ENCODE measurements at regions not wholly inside any gene's neighbourhood (a gene's known extent, or its start where the extent isn't known, plus 50 kb on each side); places are given as distances from the start of the nearest gene placed in this dataset.

DNA sequence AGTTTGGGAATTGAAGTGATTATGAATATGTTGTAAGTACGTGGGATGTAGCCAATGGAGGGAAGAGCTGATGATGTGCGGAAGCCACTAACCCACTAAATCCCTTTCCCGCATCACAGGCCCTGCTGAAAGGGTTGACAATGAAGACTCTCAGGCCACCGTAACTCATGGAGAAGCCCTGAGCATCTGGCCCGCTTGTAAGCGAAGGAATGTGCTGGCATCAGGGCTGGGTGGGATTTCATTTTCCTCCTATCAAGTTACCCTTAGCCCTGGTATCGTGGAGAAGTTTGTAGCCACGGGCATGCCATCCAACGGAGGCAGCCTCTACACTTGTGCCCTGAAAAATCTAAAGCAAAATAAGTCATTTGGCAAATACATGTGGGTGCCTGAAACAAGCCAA, 355.0 kb downstream of the CDH26 start:
- CTCF ChIA-PET (ENCODE audit: partially characterized antibody), result no interaction called here
- no peak for FAIRE-seq
- no peak overlapping the region for H3K4me2 ChIP-seq (ENCODE audit: insufficient read depth in 1 of 2, low read depth in 2 of 2, low read length in 2 of 2)
- TF ChIP-seq, protein P1, sequence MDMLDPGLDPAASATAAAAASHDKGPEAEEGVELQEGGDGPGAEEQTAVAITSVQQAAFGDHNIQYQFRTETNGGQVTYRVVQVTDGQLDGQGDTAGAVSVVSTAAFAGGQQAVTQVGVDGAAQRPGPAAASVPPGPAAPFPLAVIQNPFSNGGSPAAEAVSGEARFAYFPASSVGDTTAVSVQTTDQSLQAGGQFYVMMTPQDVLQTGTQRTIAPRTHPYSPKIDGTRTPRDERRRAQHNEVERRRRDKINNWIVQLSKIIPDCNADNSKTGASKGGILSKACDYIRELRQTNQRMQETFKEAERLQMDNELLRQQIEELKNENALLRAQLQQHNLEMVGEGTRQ (IDR thresholded peaks at IDR 0.05; ENCODE audit: low read length), result no peak
- TF ChIP-seq CBX8 (IDR thresholded peaks at IDR 0.05; ENCODE audit: borderline replicate concordance, low read depth, low read length), result no peak
- TF ChIP-seq RBBP5 (IDR thresholded peaks at IDR 0.05; ENCODE audit: borderline replicate concordance, low read depth, low read length), result no peak
- TF ChIP-seq POLR2AphosphoS5 (IDR thresholded peaks at IDR 0.05; ENCODE audit: low read depth, low read length), result no peak
- no peak for TF ChIP-seq KDM5A (IDR thresholded peaks at IDR 0.05; ENCODE audit: low read length)
- no peak for TF ChIP-seq RFX5 (IDR thresholded peaks at IDR 0.05; ENCODE audit: borderline replicate concordance, low read depth, low read length)
- no peak for TF ChIP-seq SIN3A (conservative IDR thresholded peaks at IDR 0.05 in 1 of 2, IDR thresholded peaks at IDR 0.05 in 1 of 2; ENCODE audit: low read depth in 1 of 2, low read length in 2 of 2)
- no peak for TF ChIP-seq SP4 (IDR thresholded peaks at IDR 0.05; ENCODE audit: low read length)
- no peak for TF ChIP-seq CTBP2 (IDR thresholded peaks at IDR 0.05; ENCODE audit: borderline replicate concordance, insufficient read depth, insufficient read length, low read length)
- TF ChIP-seq, protein P2, sequence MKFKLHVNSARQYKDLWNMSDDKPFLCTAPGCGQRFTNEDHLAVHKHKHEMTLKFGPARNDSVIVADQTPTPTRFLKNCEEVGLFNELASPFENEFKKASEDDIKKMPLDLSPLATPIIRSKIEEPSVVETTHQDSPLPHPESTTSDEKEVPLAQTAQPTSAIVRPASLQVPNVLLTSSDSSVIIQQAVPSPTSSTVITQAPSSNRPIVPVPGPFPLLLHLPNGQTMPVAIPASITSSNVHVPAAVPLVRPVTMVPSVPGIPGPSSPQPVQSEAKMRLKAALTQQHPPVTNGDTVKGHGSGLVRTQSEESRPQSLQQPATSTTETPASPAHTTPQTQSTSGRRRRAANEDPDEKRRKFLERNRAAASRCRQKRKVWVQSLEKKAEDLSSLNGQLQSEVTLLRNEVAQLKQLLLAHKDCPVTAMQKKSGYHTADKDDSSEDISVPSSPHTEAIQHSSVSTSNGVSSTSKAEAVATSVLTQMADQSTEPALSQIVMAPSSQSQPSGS (IDR thresholded peaks at IDR 0.05; ENCODE audit: low read length), result no peak
- TF ChIP-seq ASH2L (IDR thresholded peaks at IDR 0.05; ENCODE audit: low read length), result no peak
- TF ChIP-seq JUND (IDR thresholded peaks at IDR 0.05; ENCODE audit: low read length), result no peak

More for the DNA sequence above, 355.0 kb downstream of the CDH26 start:
- no peak overlapping the region for H4K91ac ChIP-seq (replicated peaks; ENCODE audit: insufficient read length, low read length)
- peaks cover 7% of the 10 kb centered on the region; the same call in 1 of the 2 replicates for H3K23me2 ChIP-seq (ENCODE audit: low read depth, low read length)
- H3K36me3 ChIP-seq (ENCODE audit: control insufficient read depth in 2 of 4, insufficient read depth in 4 of 4, low read length in 3 of 4), result no peaks in the 10 kb centered on the region
- H3K79me2 ChIP-seq (ENCODE audit: control insufficient read depth in 1 of 2, insufficient read depth in 2 of 2, low read length in 2 of 2), result no peaks in the 10 kb centered on the region
- no peak overlapping the region for H3K9ac ChIP-seq (replicated peaks in 1 of 4; ENCODE audit: extremely low read depth in 1 of 4, low read depth in 3 of 4, low read length in 3 of 4)
- peaks cover 13 to 49% of the 10 kb centered on the region in 2 experiments; a peak in 3 of 4 replicates for H3K9me3 ChIP-seq (ENCODE audit: insufficient read depth in 2 of 2, low read depth in 1 of 2, low read length in 1 of 2)
- H3K27ac ChIP-seq (ENCODE audit: low read depth, low read length), result no peak overlapping the region
- H2AK5ac ChIP-seq (ENCODE audit: low read depth, low read length), result no peak overlapping the region
- POLR2A ChIA-PET (ENCODE audit: partially characterized antibody), result no interaction called here
- H3K79me1 ChIP-seq (ENCODE audit: low read depth, low read length), result no peaks in the 10 kb centered on the region
- H3K4me1 ChIP-seq (replicated peaks in 1 of 4; ENCODE audit: control insufficient read depth in 3 of 4, insufficient read depth in 4 of 4, low read length in 3 of 4), result no peaks in the 10 kb centered on the region
- DNase-seq (ENCODE audit: low read depth in 1 of 2, low spot score in 2 of 2), result no peak
- WGBS, 2 experiments (ENCODE audit: extremely low coverage in 1 of 2, insufficient coverage in 1 of 2, insufficient read length in 1 of 2, insufficient replicate concordance in 2 of 2, low coverage in 1 of 2, low lambda C conversion rate in 2 of 2, missing lambda C conversion rate in 1 of 2), result 72 to 100% methylated on average over 1 to 9 of the region's 9 CpGs
- H4K8ac ChIP-seq (ENCODE audit: extremely low read depth, insufficient read depth, low read length), result no peak overlapping the region
- no peak overlapping the region for H3K56ac ChIP-seq (replicated peaks; ENCODE audit: insufficient read length, low read depth, low read length)
- no peak overlapping the region for H2BK120ac ChIP-seq (replicated peaks; ENCODE audit: low read depth, low read length)
- H3K4ac ChIP-seq (replicated peaks; ENCODE audit: insufficient read length, low read depth, low read length), result no peak overlapping the region
- H3K18ac ChIP-seq (ENCODE audit: extremely low read depth, low read length), result no peak overlapping the region
- no peaks in the 10 kb centered on the region for H4K20me1 ChIP-seq (replicated peaks in 1 of 2; ENCODE audit: control insufficient read depth in 1 of 2, insufficient read depth in 2 of 2, low read length in 2 of 2)
- no peak overlapping the region for H2BK20ac ChIP-seq (ENCODE audit: low read length)
- H3K14ac ChIP-seq (ENCODE audit: insufficient read length), result no peak overlapping the region
- no peak overlapping the region for H2AFZ ChIP-seq (ENCODE audit: low read length)
- no peak overlapping the region for H4K5ac ChIP-seq (ENCODE audit: insufficient read length, low read depth, low read length)
- H2BK12ac ChIP-seq (ENCODE audit: low read depth, low read length), result no peak overlapping the region
- H2BK5ac ChIP-seq (ENCODE audit: low read depth, low read length), result no peak overlapping the region
- H3K4me3 ChIP-seq (ENCODE audit: extremely low read depth in 1 of 4, insufficient read depth in 2 of 4, low read depth in 3 of 4, low read length in 4 of 4), result no peak overlapping the region
- H2BK15ac ChIP-seq (ENCODE audit: low read length), result no peak overlapping the region
- no peaks in the 10 kb centered on the region; a peak in 1 of 7 replicates for H3K27me3 ChIP-seq (replicated peaks in 1 of 4; ENCODE audit: control insufficient read depth in 3 of 4, extremely low read depth in 1 of 4, insufficient read depth in 3 of 4, low read length in 3 of 4)
- no peak overlapping the region for H3K23ac ChIP-seq (ENCODE audit: insufficient read length)

Measured in H1 (cell line).